Right lobe of liver (tissue), 6 donors: ENCODE measurements at regions not wholly inside any gene's neighbourhood (a gene's known extent, or its start where the extent isn't known, plus 50 kb on each side); places are given as distances from the start of the nearest gene placed in this dataset.

Source experiments
- ATAC-seq, 4 donors: fragments of 200-7000 bp; cut with Tn5 transposase; one replicate each; pipeline ENCODE4 v1.9.1; 2020; ENCODE audit warnings: mild to moderate bottlenecking in 4 of 4, moderate library complexity in 4 of 4
- DNase-seq, 3 donors: peaks; one replicate each; pipeline ENCODE4 v3.0.0-alpha.2; 2020
- H3K27ac ChIP-seq, 3 donors: fragments of 200-600 bp; one replicate each; pipeline ENCODE4 v1.8.0; 2022
- H3K27me3 ChIP-seq, 2 donors: fragments of 200-600 bp; one replicate each; pipeline ENCODE4 v1.8.0; 2022
- H3K36me3 ChIP-seq, 4 donors: fragments of 200-600 bp; sonication (generic) in 1 of 4; one replicate each; pipeline versions ENCODE4 v1.5.1 to v1.8.0; 2017 to 2022; ENCODE audit warnings: control low read depth in 1 of 4
- H3K4me1 ChIP-seq, 4 donors: fragments of 200-600 bp; sonication (generic) in 1 of 4; one replicate each; pipeline versions ENCODE4 v1.5.1 to v1.8.0; 2017 to 2022; ENCODE audit warnings: control low read depth in 1 of 4
- H3K4me3 ChIP-seq, 3 donors: fragments of 200-600 bp; one replicate each; pipeline ENCODE4 v1.8.0; 2022
- H3K9me3 ChIP-seq, 4 donors: fragments of 200-600 bp; sonication (generic) in 1 of 4; one replicate each; pipeline versions ENCODE4 v1.5.1 to v1.8.0; 2017 to 2022; ENCODE audit warnings: control low read depth in 1 of 4
- POLR2A ChIP-seq: fragments of 450-650 bp; IDR thresholded peaks from one replicate; pipeline ENCODE4 v1.6.1; 2017; ENCODE audit warnings: antibody characterized with exemption, mild to moderate bottlenecking
- WGBS: methylation state at CpG from one replicate; pipeline ENCODE4 v1.1.6; 2018; ENCODE audit warnings: low coverage, low lambda C conversion rate; ENCODE audit not compliant: insufficient coverage; ENCODE audit errors: missing lambda C conversion rate; 5-methylcytosine and 5-hydroxymethylcytosine counted together
- intact Hi-C, 2 donors: fragments of 100-400 bp; cut with DNase I; formaldehyde crosslinking; loops; one replicate each; pipeline versions ENCODE4 v1.11.2 to v1.14.1; 2022
- TF ChIP-seq, protein P1 (sequence below), 4 donors: fragments of 200-600 bp in 3 of 4; fragments of 450-650 bp in 1 of 4; IDR thresholded peaks; one replicate each; pipeline versions ENCODE4 v1.5.1 to v1.8.0; 2016 to 2022; ENCODE audit warnings: antibody characterized with exemption in 4 of 4, mild to moderate bottlenecking in 2 of 4
- donor health status: DM: no; HTN: yes; CAD: no.
- donor health status: DM: no; HTN: no; CAD: no.
- donor health status: DM: no; HTN: no; CAD: no.
- donor health status: DM: no; HTN: yes; CAD: no.
- donor health status: DM: no; HTN: yes; CAD: no.

- H3K27me3 ChIP-seq, result no peaks in the 10 kb centered on the region
- peak overlapping the region; percentile 69 to 79 (median 77) for H3K27ac ChIP-seq
- 8% methylated on average over 5 of the region's 16 CpGs for WGBS
- ATAC-seq (peak; percentile 58 to 68 (median 62)), DNase-seq (peak; percentile 86 to 91 (median 89))
- H3K36me3 ChIP-seq, result no peaks in the 10 kb centered on the region
- peaks cover 0 to 90% (median 58%) of the 10 kb centered on the region in 4 donors for H3K4me1 ChIP-seq
- intact Hi-C loops, result no loop called here
- H3K4me3 ChIP-seq, result no peak overlapping the region
- TF ChIP-seq, protein P1, sequence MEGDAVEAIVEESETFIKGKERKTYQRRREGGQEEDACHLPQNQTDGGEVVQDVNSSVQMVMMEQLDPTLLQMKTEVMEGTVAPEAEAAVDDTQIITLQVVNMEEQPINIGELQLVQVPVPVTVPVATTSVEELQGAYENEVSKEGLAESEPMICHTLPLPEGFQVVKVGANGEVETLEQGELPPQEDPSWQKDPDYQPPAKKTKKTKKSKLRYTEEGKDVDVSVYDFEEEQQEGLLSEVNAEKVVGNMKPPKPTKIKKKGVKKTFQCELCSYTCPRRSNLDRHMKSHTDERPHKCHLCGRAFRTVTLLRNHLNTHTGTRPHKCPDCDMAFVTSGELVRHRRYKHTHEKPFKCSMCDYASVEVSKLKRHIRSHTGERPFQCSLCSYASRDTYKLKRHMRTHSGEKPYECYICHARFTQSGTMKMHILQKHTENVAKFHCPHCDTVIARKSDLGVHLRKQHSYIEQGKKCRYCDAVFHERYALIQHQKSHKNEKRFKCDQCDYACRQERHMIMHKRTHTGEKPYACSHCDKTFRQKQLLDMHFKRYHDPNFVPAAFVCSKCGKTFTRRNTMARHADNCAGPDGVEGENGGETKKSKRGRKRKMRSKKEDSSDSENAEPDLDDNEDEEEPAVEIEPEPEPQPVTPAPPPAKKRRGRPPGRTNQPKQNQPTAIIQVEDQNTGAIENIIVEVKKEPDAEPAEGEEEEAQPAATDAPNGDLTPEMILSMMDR (IDR thresholded peaks at IDR 0.05), result no peak
- TF ChIP-seq POLR2A, result no peak
- H3K9me3 ChIP-seq, result no peaks in the 10 kb centered on the region
Observed at GRCh38 chr17:77385750-77386501, 245.2 kb downstream of the SEC14L1 start.

DNA sequence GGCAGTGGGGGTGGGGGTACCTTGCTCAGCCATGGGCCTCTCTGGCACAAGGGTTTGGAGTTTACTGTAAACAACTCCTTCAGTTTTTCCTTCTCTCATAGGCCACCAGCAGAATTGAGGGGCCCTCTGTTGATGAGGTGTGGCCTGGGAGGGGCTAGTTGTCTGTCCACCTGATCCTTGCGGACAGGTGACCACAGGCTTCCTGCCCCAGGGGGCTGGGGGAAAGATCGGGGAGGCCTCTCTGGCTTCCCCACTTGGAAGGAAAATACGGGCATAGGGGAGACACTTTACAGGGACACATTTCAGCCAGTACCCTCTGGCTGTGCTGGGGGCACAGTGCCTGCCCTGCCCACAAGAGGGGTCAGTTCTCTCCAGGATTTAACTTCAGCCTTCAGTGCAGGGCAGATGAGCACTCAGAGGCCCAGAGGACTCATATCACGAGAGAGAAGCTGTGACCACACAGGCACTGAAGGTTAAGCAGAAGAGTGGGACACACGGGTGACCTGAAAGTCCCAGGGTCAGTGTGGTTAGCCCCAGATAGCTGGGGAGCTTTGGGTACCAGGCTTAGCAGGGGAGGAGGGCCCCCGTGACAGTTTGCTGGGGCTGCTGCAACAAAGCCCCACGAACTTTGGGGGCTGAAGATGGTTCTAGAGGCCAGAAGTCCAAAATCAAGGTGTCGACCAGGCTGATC is 245.9 kb downstream of the SEC14L1 start:
- TF ChIP-seq, protein P1 (IDR thresholded peaks at IDR 0.05), result no peak
- TF ChIP-seq POLR2A, result no peak
- DNase-seq (no peak), ATAC-seq (no peak)
- intact Hi-C loops, result no loop called here
- WGBS, result 38% methylated on average over 2 of the region's 8 CpGs
- Histone ChIP-seq H3K9me3 (no peaks in the 10 kb centered on the region), H3K36me3 (no peaks in the 10 kb centered on the region), H3K27me3 (no peaks in the 10 kb centered on the region), H3K27ac (peak overlapping the region; percentile 69 to 79 (median 77)), H3K4me1 (peaks cover 0 to 91% (median 62%) of the 10 kb centered on the region in 4 donors), H3K4me3 (no peak overlapping the region)

DNA sequence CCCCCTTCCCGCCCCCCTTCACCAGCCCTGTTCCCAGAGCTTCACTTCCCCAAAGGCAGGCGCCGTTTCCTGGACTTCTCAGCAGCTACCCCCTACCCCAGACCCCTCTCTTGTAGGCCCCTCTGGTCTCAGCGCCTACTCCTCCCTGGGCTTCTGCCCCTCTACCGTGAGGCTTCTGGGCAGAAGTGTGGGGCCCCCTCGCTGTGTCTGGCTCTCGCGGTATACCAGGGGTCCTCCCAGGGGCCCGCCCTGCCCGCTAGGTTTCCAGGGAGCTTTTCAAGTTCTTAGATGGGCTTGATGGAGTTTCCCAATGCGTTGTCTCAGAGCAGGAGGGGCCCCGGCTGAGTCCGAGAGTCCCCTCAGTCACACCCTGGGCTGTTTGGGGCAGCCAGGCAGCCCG is 247.1 kb downstream of the SEC14L1 start:
- Histone ChIP-seq H3K36me3 (no peaks in the 10 kb centered on the region), H3K27ac (peak overlapping the region; percentile 55 to 79 (median 77)), H3K4me1 (peaks cover 0 to 92% (median 68%) of the 10 kb centered on the region in 4 donors), H3K4me3 (peak overlapping the region in 2 of 3 donors; percentile 14 to 36), H3K27me3 (no peaks in the 10 kb centered on the region), H3K9me3 (no peaks in the 10 kb centered on the region)
- DNase-seq (no peak), ATAC-seq (no peak)
- no peak for TF ChIP-seq POLR2A
- TF ChIP-seq, protein P1 (IDR thresholded peaks at IDR 0.05), result no peak
- intact Hi-C loops, result no loop called here
- 39% methylated on average over 13 of the region's 14 CpGs for WGBS

- DNase-seq (peak; percentile 80 to 94 (median 93)), ATAC-seq (peak; percentile 45 to 65 (median 54))
- intact Hi-C loops, result no loop called here
- peaks cover 3 to 93% (median 70%) of the 10 kb centered on the region in 4 donors for H3K4me1 ChIP-seq
- peak overlapping the region; percentile 14 to 49 (median 38) for H3K4me3 ChIP-seq
- TF ChIP-seq, protein P1 (IDR thresholded peaks at IDR 0.05), result no peak
- peak; percentile 34 for TF ChIP-seq POLR2A
- peak overlapping the region; percentile 55 to 79 (median 77) for H3K27ac ChIP-seq
- H3K9me3 ChIP-seq, result no peaks in the 10 kb centered on the region
- WGBS, result 18% methylated on average over 13 of the region's 29 CpGs
- no peaks in the 10 kb centered on the region for H3K36me3 ChIP-seq
- no peaks in the 10 kb centered on the region for H3K27me3 ChIP-seq
Observed at GRCh38 chr17:77388384-77389306, 247.9 kb downstream of the SEC14L1 start.
